ENCODE measurements at regions not wholly inside any gene's neighbourhood (a gene's known extent, or its start where the extent isn't known, plus 50 kb on each side); places are given as distances from the start of the nearest gene placed in this dataset.
"Not testable (repeated sequence)": the region's sequence is repeated elsewhere in the genome, so short reads cannot be mapped to it uniquely, and the experiment has no call there.

GRCh38 chr4:54447304-54447703 is 210.5 kb upstream of the KIT start:
- ChIA-PET POLR2A (interaction anchor here (0.6 kb wide), 1 partner anchor 113 kb away, joined by 4 read pairs; no protein-coding TSS in a partner anchor), CTCF (interaction anchor here (1.1 kb wide), 1 partner anchor 369 kb away, joined by 3 read pairs; no protein-coding TSS in a partner anchor)
- no peak for DNase-seq
- Histone ChIP-seq H3K4me3 (ENCODE audit: control insufficient read depth in 1 of 7, extremely low read depth in 1 of 7, insufficient read depth in 4 of 7, low read depth in 2 of 7, low read length in 6 of 7) (no peak overlapping the region), H3K9me3 (ENCODE audit: control extremely low read depth in 1 of 5, control insufficient read depth in 4 of 5, insufficient read depth in 2 of 5, low read depth in 1 of 5, low read length in 4 of 5) (peaks cover 0 to 35% (median 6%) of the 10 kb centered on the region in 5 experiments), H3K27me3 (replicated peaks in 2 of 5; ENCODE audit: control insufficient read depth in 4 of 5, insufficient read depth in 5 of 5, low read length in 4 of 5) (no peaks in the 10 kb centered on the region), H3K27ac (ENCODE audit: insufficient read depth in 1 of 2, low read depth in 1 of 2, low read length in 2 of 2, poor library complexity in 1 of 2, severe bottlenecking in 2 of 2) (no peak overlapping the region), H3K4me1 (ENCODE audit: control extremely low read depth in 1 of 4, control insufficient read depth in 4 of 4, insufficient read depth in 4 of 4, low read length in 3 of 4) (peaks cover 2 to 31% (median 10%) of the 10 kb centered on the region in 4 experiments), H3K36me3 (ENCODE audit: control insufficient read depth in 4 of 4, insufficient read depth in 4 of 4, low read length in 3 of 4) (no peaks in the 10 kb centered on the region)
- WGBS (ENCODE audit: insufficient coverage), result 100% methylated on average over 2 of the region's 2 CpGs

- Histone ChIP-seq H3K36me3 (ENCODE audit: control insufficient read depth in 4 of 4, insufficient read depth in 4 of 4, low read length in 3 of 4) (no peaks in the 10 kb centered on the region), H3K27ac (ENCODE audit: insufficient read depth in 1 of 2, low read depth in 1 of 2, low read length in 2 of 2, poor library complexity in 1 of 2, severe bottlenecking in 2 of 2) (no peak overlapping the region), H3K4me3 (ENCODE audit: control insufficient read depth in 1 of 7, extremely low read depth in 1 of 7, insufficient read depth in 4 of 7, low read depth in 2 of 7, low read length in 6 of 7) (no peak overlapping the region), H3K9me3 (ENCODE audit: control extremely low read depth in 1 of 5, control insufficient read depth in 4 of 5, insufficient read depth in 2 of 5, low read depth in 1 of 5, low read length in 4 of 5) (peaks cover 0 to 36% (median 6%) of the 10 kb centered on the region in 5 experiments), H3K4me1 (ENCODE audit: control extremely low read depth in 1 of 4, control insufficient read depth in 4 of 4, insufficient read depth in 4 of 4, low read length in 3 of 4) (peaks cover 2 to 23% (median 10%) of the 10 kb centered on the region in 4 experiments), H3K27me3 (replicated peaks in 2 of 5; ENCODE audit: control insufficient read depth in 4 of 5, insufficient read depth in 5 of 5, low read length in 4 of 5) (no peaks in the 10 kb centered on the region)
- peak in 2 of 3 donors; percentile 20 to 40 for DNase-seq
- WGBS (ENCODE audit: insufficient coverage), result 100% methylated on average over 1 of the region's 5 CpGs
- POLR2A ChIA-PET, result no interaction called here
- CTCF ChIA-PET, result interaction anchor here (1.0 to 1.2 kb wide), 2 partner anchors 8 to 68 kb away, joined by 3 to 6 read pairs; no protein-coding TSS in a partner anchor
These were observed 207.8 kb upstream of the KIT start for GRCh38 chr4:54449999-54450398.

- H3K4me1 ChIP-seq (ENCODE audit: control extremely low read depth in 1 of 4, control insufficient read depth in 4 of 4, insufficient read depth in 4 of 4, low read length in 3 of 4); DNase-seq; H3K36me3 ChIP-seq (ENCODE audit: control insufficient read depth in 4 of 4, insufficient read depth in 4 of 4, low read length in 3 of 4); H3K4me3 ChIP-seq (ENCODE audit: control insufficient read depth in 1 of 7, extremely low read depth in 1 of 7, insufficient read depth in 4 of 7, low read depth in 2 of 7, low read length in 6 of 7); H3K9me3 ChIP-seq (ENCODE audit: control extremely low read depth in 1 of 5, control insufficient read depth in 4 of 5, insufficient read depth in 2 of 5, low read depth in 1 of 5, low read length in 4 of 5); H3K27ac ChIP-seq (ENCODE audit: insufficient read depth in 1 of 2, low read depth in 1 of 2, low read length in 2 of 2, poor library complexity in 1 of 2, severe bottlenecking in 2 of 2); CTCF ChIA-PET; H3K27me3 ChIP-seq (replicated peaks in 2 of 5; ENCODE audit: control insufficient read depth in 4 of 5, insufficient read depth in 5 of 5, low read length in 4 of 5); POLR2A ChIA-PET: not testable (repeated sequence)
- WGBS (ENCODE audit: insufficient coverage), result 90% methylated on average over 4 of the region's 9 CpGs
These were observed 190.8 kb upstream of the KIT start for GRCh38 chr4:54466960-54467359.

GRCh38 chr4:54473077-54473545 is 184.6 kb upstream of the KIT start:
- Histone ChIP-seq H3K9me3 (ENCODE audit: control extremely low read depth in 1 of 5, control insufficient read depth in 4 of 5, insufficient read depth in 2 of 5, low read depth in 1 of 5, low read length in 4 of 5) (peaks cover 0 to 7% (median 1%) of the 10 kb centered on the region in 5 experiments), H3K27me3 (replicated peaks in 2 of 5; ENCODE audit: control insufficient read depth in 4 of 5, insufficient read depth in 5 of 5, low read length in 4 of 5) (no peaks in the 10 kb centered on the region), H3K36me3 (ENCODE audit: control insufficient read depth in 4 of 4, insufficient read depth in 4 of 4, low read length in 3 of 4) (no peaks in the 10 kb centered on the region), H3K4me3 (ENCODE audit: control insufficient read depth in 1 of 7, extremely low read depth in 1 of 7, insufficient read depth in 4 of 7, low read depth in 2 of 7, low read length in 6 of 7) (no peak overlapping the region), H3K27ac (ENCODE audit: insufficient read depth in 1 of 2, low read depth in 1 of 2, low read length in 2 of 2, poor library complexity in 1 of 2, severe bottlenecking in 2 of 2) (no peak overlapping the region), H3K4me1 (ENCODE audit: control extremely low read depth in 1 of 4, control insufficient read depth in 4 of 4, insufficient read depth in 4 of 4, low read length in 3 of 4) (peaks cover 0 to 2% (median 0%) of the 10 kb centered on the region in 4 experiments)
- CTCF ChIA-PET, result no interaction called here
- 90% methylated on average over 5 of the region's 7 CpGs for WGBS (ENCODE audit: insufficient coverage)
- peak; percentile 17 to 61 (median 33) for DNase-seq
- POLR2A ChIA-PET, result no interaction called here

GRCh38 chr4:54473798-54474197 is 184.0 kb upstream of the KIT start:
- no peak for DNase-seq
- Histone ChIP-seq H3K4me1 (ENCODE audit: control extremely low read depth in 1 of 4, control insufficient read depth in 4 of 4, insufficient read depth in 4 of 4, low read length in 3 of 4) (peaks cover 0 to 2% (median 0%) of the 10 kb centered on the region in 4 experiments), H3K36me3 (ENCODE audit: control insufficient read depth in 4 of 4, insufficient read depth in 4 of 4, low read length in 3 of 4) (no peaks in the 10 kb centered on the region), H3K27ac (ENCODE audit: insufficient read depth in 1 of 2, low read depth in 1 of 2, low read length in 2 of 2, poor library complexity in 1 of 2, severe bottlenecking in 2 of 2) (no peak overlapping the region), H3K9me3 (ENCODE audit: control extremely low read depth in 1 of 5, control insufficient read depth in 4 of 5, insufficient read depth in 2 of 5, low read depth in 1 of 5, low read length in 4 of 5) (peaks cover 0 to 4% (median 1%) of the 10 kb centered on the region in 5 experiments), H3K4me3 (ENCODE audit: control insufficient read depth in 1 of 7, extremely low read depth in 1 of 7, insufficient read depth in 4 of 7, low read depth in 2 of 7, low read length in 6 of 7) (no peak overlapping the region), H3K27me3 (replicated peaks in 2 of 5; ENCODE audit: control insufficient read depth in 4 of 5, insufficient read depth in 5 of 5, low read length in 4 of 5) (no peaks in the 10 kb centered on the region)
- ChIA-PET CTCF (no interaction called here), POLR2A (no interaction called here)
- 100% methylated on average over 2 of the region's 6 CpGs for whole genome bisulfite sequencing (ENCODE audit: insufficient coverage)

GRCh38 chr4:54475546-54475945 is 182.2 kb upstream of the KIT start:
- peaks cover 2 to 14% (median 3%) of the 10 kb centered on the region in 5 experiments for H3K9me3 ChIP-seq (ENCODE audit: control extremely low read depth in 1 of 5, control insufficient read depth in 4 of 5, insufficient read depth in 2 of 5, low read depth in 1 of 5, low read length in 4 of 5)
- ChIA-PET CTCF (no interaction called here), POLR2A (no interaction called here)
- H3K27me3 ChIP-seq (replicated peaks in 2 of 5; ENCODE audit: control insufficient read depth in 4 of 5, insufficient read depth in 5 of 5, low read length in 4 of 5), result no peaks in the 10 kb centered on the region
- no peak overlapping the region for H3K4me3 ChIP-seq (ENCODE audit: control insufficient read depth in 1 of 7, extremely low read depth in 1 of 7, insufficient read depth in 4 of 7, low read depth in 2 of 7, low read length in 6 of 7)
- no peak for DNase-seq
- peaks cover 0 to 2% (median 0%) of the 10 kb centered on the region in 4 experiments for H3K4me1 ChIP-seq (ENCODE audit: control extremely low read depth in 1 of 4, control insufficient read depth in 4 of 4, insufficient read depth in 4 of 4, low read length in 3 of 4)
- no peak overlapping the region for H3K27ac ChIP-seq (ENCODE audit: insufficient read depth in 1 of 2, low read depth in 1 of 2, low read length in 2 of 2, poor library complexity in 1 of 2, severe bottlenecking in 2 of 2)
- H3K36me3 ChIP-seq (ENCODE audit: control insufficient read depth in 4 of 4, insufficient read depth in 4 of 4, low read length in 3 of 4), result no peaks in the 10 kb centered on the region

GRCh38 chr4:54482529-54483200 is 175.1 kb upstream of the KIT start:
- no peak overlapping the region for H3K27ac ChIP-seq (ENCODE audit: insufficient read depth in 1 of 2, low read depth in 1 of 2, low read length in 2 of 2, poor library complexity in 1 of 2, severe bottlenecking in 2 of 2)
- H3K4me1 ChIP-seq (ENCODE audit: control extremely low read depth in 1 of 4, control insufficient read depth in 4 of 4, insufficient read depth in 4 of 4, low read length in 3 of 4), result no peaks in the 10 kb centered on the region
- 87% methylated on average over 3 of the region's 6 CpGs for WGBS (ENCODE audit: insufficient coverage)

More at GRCh38 chr4:54482529-54483200, 175.1 kb upstream of the KIT start:
- no peaks in the 10 kb centered on the region for H3K27me3 ChIP-seq (replicated peaks in 2 of 5; ENCODE audit: control insufficient read depth in 4 of 5, insufficient read depth in 5 of 5, low read length in 4 of 5)
- no peak overlapping the region for H3K4me3 ChIP-seq (ENCODE audit: control insufficient read depth in 1 of 7, extremely low read depth in 1 of 7, insufficient read depth in 4 of 7, low read depth in 2 of 7, low read length in 6 of 7)
- H3K9me3 ChIP-seq (ENCODE audit: control extremely low read depth in 1 of 5, control insufficient read depth in 4 of 5, insufficient read depth in 2 of 5, low read depth in 1 of 5, low read length in 4 of 5), result peaks cover 2 to 14% (median 3%) of the 10 kb centered on the region in 5 experiments
- CTCF ChIA-PET, result interaction anchor here (1.4 kb wide), 1 partner anchor 57 kb away, joined by 4 read pairs; no protein-coding TSS in a partner anchor
- DNase-seq, result peak in 2 of 3 donors; percentile 52 to 58
- POLR2A ChIA-PET, result no interaction called here
- no peaks in the 10 kb centered on the region for H3K36me3 ChIP-seq (ENCODE audit: control insufficient read depth in 4 of 4, insufficient read depth in 4 of 4, low read length in 3 of 4)
